Suppressor macrophage (primary cell): ENCODE measurements at regions not wholly inside any gene's neighbourhood (a gene's known extent, or its start where the extent isn't known, plus 50 kb on each side); places are given as distances from the start of the nearest gene placed in this dataset.
"Not testable (repeated sequence)": the region's sequence is repeated elsewhere in the genome, so short reads cannot be mapped to it uniquely, and the experiment has no call there.

Experiments used
- DNase-seq, 4 experiments: peaks; one replicate each; pipeline ENCODE4 v3.0.0-alpha.2; 2020 to 2022

DNA sequence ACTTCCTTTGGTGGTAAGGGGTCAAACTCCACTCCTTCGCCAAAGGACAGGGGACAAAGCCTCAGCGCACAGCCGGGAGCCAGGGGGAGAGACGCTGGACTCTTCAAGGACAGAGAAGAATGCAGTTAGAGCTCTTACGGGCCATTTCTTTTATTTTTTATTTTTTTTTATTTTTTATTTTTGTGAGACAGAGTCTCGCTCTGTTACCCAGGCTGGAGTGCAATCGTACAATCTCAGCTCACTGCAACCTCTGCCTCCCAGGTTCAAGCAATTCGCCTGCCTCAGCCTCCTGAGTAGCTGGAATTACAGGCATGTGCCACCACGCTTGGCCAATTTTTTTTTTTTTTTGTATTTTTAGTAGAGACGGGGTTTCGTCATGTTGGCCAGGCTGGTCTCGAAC is 93.2 kb upstream of the RPH3AL start, which contains the start of gene RFLNB:
Gene RFLNB, minus strand, starts transcription at position 101 of the 400 bp plus-strand sequence.
- DNase-seq, result not testable (repeated sequence)

DNA sequence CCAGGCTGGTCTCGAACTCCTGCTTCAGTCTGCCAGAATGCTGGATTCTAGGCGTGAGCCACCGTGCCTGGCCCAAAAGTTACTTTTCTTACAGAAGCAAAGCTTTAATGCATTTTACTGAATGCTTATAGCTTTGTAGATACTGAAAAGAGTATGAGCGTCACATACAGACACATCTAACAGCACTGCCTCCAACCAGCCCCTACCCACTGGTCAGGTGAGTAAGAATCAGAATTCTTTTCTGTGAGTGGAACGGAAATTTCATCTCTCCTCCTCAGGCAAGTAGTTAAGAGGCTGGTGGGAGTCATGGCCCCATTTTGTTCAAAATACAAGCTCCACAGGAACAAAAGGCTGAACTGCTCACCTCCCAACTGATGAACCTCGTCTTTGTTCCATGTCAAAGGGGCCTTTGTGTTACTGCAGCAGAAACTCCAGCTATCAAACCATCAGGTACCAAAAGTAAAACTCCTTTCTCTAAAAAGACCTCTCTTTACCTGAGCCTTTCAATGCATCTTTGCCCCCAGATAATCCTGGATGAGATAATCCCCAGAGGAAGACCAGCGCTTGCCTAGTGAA is 92.4 kb upstream of the RPH3AL start:
- DNase-seq, result no peak

DNA sequence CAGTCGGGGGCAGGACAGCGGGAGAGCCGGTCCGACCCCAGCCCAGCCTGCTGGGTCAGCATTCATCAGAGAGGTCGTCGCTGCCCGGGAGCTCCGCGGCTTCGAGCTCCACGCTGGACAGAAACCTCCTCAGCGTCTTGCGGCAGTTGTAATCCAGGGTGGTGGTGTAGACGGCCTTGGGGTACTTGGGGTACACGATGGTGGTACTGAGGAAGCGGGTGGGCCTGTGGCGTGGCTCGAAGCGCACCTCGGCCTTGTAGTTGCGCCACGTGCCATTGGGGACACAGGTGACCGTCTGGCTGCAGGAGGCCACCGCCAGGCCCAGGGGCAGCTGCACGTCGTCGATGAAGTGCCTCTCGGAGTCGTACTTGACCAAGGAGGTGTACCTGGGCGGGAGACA is 90.5 kb upstream of the RPH3AL start:
- DNase-seq, result no peak

DNA sequence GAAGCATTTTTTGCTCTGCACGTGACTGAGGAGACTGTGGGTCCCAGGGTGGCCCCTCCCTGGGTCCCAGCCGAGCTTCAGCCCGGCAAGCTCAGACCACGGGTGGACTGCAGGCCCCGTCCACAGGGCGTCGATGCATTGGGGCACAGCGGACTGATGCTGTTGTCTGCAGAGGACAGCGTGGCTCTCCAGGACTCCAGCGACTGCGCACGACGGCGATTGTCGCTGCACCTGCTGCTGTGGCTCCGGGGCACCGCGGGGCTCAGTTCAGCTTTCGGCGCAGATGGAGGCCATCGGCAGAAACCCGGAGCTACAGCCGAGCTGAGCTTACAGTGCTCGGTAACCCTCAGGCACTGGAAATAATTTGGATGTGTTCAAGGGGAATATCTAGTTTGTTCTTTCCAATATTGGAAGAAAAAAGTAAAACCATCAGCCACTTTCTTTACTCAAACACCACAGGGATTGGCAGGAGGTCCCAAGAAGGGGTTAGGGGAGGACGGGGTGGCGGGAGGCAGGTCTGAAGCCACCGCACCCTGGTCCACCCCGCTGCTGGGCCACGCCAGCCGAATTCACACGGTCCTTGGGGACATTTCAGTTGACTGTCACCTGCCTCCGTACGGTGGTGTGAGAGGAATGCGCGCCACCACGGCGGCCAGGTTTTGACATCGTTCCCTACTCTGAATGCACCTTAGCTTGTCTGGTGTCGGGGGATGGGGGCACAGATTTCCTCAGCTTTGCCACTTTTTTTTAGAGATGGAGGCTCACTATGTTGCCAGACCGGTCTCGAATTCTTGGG is 88.7 kb upstream of the RPH3AL start:
- DNase-seq, result no peak

DNA sequence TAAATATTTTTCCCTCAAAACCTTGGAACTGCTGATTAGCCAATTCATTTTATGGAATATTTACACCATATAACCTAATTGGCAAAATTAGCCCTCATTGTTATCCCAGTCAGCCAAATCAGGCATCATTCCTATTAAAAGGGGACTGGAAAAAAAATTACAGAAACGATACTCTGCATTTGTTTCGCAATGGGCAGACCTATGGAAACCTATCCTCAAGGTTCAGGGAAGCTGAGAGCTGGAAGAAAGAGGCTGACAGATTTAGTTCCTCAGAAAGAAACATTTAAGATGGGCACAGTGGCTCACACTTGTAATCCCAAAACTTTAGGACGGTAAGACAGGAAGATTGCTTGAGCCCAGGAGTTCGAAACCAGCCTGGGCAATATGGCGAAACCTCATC is 85.6 kb upstream of the RPH3AL start:
- no peak for DNase-seq

DNA sequence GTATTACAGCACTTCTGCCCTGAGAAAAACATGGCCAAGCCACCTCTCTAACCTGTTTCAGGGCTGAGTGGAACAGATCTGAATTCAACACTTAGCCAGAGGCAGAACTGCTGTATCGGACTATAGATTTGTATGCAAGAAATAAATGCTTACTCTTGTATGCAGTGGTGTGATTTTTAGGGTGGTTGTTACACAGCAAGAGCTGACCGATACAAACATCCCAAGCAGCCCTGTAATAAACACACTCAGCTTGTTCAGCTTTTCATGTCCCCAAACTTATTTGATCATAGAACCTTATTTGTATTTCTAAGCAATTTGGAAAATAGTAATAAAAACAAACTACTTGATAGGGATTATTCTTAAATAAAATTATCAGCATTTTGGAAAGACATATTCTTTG is 84.9 kb upstream of the RPH3AL start:
- no peak for DNase-seq

DNA sequence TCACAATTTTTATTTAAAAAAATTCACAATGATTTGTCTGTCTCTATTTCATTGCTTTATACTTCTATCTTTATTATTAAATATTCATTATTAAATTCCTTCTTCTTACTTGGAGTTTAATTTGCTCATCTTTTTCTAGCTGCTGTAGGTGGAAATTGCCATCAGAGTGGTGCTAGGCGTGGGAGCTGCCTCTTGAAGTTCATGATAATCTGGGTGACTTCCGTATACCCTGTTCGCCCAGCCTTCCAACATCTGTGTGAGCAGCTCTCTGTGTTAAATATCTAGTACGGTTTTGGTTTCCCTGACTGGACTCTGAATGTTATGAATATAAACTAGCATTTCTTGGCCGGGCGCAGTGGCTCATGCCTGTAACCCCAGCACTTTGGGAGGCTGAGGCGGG is 84.0 kb upstream of the RPH3AL start:
- DNase-seq, result no peak

DNA sequence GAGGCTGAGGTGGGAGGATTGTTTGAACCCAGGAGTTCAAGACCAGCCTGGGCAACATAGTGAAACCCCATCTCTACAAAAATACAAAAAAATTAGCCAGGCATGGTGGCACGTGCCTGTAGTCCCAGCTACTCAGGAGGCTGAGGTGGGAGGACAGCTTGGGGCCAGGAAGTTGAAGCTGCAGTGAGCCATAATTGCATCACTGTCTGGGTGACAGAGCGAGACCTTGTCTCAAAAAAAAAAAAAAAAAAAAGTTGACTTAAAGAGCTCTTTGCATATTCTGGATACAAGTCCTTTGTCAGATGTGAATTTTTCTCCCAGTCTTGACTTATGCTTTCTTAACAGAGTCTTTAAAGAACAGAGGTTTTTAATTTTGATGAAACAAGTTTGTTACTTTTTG is 79.9 kb upstream of the RPH3AL start:
- DNase-seq, result peak in 3 of 4 experiments; percentile 32 to 54 (median 49)

DNA sequence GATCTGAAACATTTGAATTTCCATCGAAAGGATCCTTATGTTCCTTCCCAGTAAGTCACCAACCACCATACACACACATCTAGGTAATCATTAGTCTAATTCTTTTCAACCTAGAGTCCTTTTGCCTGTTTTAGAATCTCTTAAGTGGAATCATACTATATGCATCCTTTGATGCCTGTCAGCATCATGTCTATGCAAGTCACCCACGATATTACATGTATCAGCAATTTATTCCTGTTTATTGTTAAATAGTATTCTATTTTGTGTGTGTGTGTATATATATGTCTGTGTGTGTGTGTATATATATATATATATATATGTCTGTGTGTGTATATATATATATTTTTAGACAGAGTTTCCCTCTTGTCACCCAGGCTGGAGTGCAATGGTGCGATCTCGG is 78.9 kb upstream of the RPH3AL start:
- DNase-seq, result no peak

DNA sequence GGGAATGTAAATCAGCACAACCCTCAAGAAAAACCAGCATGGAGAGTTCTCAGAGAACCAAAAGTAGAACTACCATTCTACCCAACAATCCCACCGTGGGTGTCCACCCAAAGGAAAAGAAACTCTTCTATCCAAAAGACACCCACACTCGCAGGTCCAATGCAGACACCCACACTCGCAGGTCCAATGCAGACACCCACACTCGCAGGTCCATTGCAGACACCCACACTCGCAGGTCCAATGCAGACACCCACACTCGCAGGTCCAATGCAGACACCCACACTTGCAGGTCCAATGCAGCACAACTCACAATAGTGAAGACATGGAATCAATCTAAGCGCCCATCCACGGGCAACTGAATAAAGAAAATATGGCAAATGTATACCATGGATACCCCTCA is 77.0 kb upstream of the RPH3AL start:
- DNase-seq, result no peak

DNA sequence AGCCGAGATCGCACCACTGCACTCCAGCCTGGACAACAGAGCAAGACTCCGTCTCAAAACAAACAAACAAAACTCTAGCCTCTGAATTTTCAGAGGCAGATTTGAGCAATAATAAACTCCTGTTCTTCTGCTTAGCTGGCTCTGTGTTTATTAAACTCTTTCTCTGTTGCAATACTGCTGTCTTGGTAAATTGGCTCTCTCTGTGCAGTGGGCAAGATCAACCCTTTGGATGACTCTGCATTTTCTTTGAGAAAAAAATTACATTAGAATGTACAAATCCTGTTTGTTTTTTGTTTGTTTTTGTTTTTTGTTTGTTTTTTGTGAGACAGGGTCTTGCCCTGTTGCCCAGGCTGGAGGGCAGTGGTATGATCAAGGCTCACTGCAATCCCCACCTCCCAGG is 75.8 kb upstream of the RPH3AL start:
- DNase-seq, result no peak

DNA sequence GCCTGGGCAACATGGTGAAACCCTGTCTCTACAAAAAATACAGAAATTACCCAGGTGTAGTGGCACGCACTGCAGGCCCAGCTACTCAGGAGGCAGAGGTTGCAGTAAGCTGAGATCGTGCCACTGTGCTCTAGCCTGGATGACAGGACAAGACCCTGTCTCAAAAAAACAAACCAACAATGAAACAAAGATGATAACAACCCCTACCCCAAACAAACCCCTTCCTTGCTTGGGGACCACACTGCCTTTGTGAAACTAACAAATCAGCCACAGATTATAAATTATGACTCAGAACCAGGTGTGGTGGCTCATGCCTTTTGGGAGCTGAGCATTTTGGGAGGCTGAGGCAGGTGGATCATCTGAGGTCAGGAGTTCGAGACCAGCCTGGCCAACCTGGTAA is 75.3 kb upstream of the RPH3AL start:
- no peak for DNase-seq

DNA sequence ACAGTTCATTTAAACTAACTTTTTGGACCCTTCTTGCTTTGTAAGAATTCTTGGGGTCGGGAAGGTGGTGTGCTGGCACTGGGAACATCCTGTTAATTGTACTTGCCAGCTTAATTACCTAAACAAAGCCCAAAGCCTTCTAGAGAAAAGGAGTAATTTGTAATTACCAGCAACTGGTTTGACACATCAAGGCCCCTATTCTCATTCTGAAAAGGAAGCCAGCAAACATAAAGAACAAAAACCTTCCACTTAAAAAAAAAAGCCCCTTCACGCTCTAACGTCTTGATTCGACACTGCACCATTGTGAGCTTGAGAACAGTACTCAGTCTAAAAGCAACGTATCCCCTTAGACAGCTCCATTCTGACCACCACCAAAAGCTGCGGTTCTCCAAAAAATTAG is 74.7 kb upstream of the RPH3AL start:
- DNase-seq, result no peak

DNA sequence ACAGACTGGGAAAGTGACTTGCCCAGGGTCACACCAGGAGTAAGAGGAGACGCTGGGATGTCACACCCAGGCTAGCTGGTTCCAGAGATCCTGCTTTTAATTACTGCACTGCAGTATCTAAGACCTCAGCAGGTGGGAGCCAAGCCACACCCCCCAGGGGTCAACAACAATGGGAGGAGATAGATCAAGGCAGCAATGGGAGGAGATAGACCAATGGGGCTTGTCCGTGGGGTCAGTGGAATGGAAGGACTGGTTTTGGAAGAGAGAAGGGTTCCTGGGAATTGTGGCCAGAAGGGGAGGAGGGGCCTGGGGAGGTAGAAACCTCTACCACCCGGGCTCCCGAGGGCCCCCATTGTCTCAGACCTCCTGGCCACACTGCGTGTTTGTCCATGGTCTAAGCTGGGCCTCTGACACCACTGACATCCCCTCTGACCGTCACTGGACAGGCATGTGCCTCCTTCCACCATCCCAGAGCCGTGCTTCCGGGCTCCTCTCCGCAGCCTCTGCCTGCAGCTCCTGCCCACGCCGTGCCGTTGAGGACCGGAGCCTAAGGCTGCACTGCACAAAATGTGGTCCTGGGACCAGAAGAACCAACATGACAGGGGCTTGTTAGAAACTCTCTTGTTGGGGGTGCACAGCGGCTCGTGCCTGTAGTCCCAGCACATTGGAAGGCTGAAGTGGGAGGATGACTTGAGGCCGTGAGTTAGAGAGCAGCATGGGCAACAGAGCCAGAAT is 69.8 kb upstream of the RPH3AL start:
- DNase-seq, result no peak

DNA sequence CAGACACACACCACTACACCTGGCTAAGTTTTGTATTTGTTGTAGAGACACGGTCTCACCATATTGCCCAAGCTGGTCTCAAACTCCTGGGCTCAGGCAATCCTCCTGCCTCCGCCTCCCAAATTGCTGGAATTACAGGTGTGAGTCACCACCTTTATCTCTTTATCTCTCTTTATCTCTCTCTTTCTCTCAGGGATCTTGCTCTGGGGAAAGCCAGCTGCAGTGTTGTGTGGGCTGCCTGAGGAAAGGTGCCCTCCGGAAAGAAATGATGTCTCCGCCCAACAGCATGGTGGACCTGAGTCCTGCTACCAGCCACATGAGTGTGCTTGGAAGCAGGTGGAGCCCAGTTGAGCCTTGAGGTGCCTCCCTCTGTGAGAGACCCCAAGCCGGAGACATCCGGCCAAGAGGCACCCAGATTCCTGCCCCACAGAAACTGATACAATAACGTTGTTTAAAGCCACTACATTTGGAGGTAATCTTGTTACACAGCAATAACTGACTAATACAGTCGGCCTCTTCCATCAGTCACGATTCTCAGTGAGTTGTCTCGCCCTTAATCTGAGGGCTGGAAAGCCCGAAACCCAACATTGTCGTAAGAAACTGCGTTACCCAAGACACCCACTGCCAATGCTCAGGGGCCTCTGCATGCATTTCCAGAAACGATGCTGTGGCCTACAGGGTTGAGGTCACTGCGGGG is 68.0 kb upstream of the RPH3AL start:
- DNase-seq, result no peak

DNA sequence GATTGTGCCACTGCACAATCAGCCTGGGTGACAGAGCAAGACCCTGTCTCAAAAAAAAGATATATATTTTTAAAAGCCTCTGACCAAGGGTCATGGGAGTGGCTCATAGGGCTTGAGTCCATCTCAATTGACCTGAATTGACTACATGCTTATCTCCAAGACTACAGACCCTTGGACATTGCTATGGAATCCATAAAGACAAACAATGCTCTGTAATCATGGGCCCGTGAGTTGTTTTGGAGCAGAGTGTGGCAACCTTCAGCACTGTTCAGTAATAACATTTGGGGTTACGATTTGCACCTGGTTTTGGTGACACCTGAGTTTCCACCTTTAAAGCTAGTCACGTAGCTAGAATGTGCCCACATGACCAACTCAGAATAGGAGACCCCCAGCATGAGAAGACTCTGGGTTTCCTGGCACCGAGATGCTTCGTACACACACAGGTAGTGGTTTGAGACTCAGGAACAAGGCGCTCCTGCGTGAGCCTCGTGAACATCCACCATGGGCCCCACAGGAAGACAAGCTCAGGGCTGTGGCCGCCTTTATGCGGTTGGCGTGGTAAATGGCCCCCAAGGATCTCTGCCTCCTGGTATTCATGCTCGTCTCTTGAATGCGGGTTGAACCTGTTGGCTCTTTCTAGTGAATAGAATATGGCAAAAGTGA is 66.6 kb upstream of the RPH3AL start:
- DNase-seq, result no peak

DNA sequence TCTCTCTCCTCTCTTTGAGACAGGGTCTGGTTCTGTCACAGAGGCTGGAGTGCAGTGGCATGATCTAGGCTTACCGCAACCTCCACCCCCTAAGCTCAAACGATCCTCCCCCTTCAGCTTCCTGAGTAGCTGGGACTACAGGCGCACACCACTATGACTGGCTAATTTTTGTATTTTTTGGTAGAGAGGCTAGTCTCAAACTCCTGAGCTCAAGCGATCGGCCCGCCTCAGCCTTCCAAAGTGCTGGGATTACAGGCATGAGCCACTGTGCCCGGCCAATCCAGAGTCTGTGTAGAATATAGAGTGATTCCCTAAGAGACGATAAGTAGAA is 65.8 kb upstream of the RPH3AL start:
- DNase-seq, result peak in 3 of 4 experiments; percentile 26 to 38 (median 34)

DNA sequence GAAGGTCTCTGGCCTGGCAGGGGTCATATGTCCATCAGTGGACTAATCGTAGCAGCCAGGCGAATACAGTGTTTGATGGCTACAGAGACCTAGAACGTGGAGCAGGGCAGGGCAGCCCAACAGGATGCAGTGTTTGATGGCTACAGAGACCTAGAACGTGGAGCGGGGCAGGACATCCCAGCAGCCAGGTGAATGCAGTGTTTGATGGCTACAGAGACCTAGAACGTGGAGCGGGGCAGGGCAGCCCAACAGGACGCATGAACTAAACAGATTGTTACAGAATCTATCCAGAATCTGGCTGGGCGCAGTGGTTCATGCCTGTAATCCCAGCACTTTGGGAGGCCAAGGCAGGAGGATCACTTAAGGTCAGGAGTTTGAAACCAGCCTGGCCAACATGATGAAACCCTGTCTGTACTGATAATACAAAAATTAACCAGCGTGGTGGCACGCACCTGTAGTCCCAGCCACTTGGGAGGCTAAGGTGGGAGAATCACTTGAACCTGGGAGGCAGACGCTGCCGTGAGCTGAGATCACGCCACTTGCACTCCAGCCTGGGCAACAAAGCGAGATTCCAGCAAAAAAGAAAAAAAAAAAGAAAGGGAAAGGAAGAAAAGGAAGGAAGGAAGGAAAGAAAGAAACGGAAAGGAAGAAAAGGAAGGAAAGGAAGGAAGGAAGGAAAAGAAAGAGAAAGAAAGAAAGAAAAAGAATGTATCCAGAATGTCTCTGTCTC is 65.2 kb upstream of the RPH3AL start:
- DNase-seq, result no peak

DNA sequence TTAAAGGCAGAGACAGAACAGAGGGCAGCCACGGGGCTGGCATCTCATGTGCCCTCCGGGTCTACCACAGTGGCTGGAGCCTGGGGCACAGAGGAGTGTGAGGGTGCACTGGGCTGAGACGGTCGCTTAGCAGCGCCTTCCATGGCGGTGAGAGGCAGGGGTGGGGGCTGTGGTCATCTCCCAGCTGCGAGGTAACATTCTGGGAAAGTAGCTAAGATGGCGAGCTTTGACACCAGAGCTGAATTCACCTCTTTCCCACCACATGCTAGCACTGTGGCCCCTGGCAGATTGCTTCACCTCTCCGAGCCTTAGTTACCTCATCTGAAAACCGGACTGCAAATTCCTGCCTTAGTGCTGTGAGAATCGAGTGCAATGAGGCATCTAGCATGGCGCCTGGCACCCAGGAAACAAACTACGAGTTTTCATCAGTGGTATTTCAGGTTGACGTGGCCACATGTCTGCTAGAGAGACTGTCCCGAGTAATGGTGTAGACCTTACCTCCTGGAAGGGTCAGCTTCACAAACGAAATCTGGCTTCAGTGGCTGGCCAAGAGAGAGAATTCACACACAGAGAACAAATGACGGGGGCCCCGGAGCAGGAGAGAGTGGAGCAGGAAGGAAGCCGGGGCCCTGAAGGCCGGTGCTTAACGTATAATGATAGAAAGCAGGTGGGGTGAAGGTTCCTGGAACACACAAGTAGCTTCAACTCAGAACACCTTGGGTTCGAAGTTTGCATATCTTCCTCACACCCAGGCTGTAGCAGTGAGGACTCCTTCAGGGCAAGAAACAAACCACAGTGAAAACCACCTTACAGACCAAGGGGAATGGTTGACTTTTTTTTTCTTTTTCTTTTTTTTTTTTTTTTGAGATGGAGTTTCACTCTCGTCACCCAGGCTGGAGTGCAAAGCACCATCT is 63.9 kb upstream of the RPH3AL start:
- no peak for DNase-seq

DNA sequence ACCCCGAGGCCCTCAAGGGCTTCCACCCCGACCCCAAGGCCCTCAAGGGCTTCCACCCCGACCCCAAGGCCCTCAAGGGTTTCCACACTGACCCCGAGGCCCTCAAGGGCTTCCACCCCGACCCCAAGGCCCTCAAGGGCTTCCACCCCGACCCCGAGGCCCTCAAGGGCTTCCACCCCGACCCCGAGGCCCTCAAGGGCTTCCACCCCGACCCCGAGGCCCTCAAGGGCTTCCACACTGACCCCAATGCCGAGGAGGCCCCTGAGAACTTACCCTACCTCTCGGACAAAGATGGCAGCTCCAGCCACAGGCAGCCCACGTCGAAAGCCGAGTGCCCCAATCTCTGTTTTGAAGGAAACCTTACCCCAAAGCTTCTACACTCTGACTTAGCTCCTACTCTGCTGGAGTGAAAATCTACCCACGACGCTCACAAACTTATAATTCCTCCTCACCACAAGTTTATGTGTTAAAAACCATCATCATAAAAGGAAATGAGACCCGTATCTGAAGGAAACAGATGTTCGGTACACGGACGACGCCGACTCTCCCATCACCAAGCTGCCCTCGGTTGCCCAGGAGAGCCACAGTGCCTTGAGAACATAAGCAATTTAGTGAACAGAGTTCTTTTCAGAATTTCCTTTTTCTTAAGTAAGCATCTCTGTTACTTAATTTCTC is 61.2 kb upstream of the RPH3AL start:
- no peak for DNase-seq
